ENCODE measurements at regions not wholly inside any gene's neighbourhood (a gene's known extent, or its start where the extent isn't known, plus 50 kb on each side); places are given as distances from the start of the nearest gene placed in this dataset.
"Not testable (repeated sequence)": the region's sequence is repeated elsewhere in the genome, so short reads cannot be mapped to it uniquely, and the experiment has no call there.

GRCh38 chr1:118473825-118474224 lies 288.8 kb upstream of the SPAG17 start:
- intact Hi-C loops (cut with DNase I, micrococcal nuclease), result no loop called here
- no peak for ATAC-seq (ENCODE audit: poor library complexity)
- H3K27ac ChIP-seq (ENCODE audit: low read depth in 1 of 2, low read length in 2 of 2), result no peak overlapping the region
- Mint-ChIP-seq H3K36me3 (ENCODE audit: low read depth) (no peaks in the 10 kb centered on the region), H3K27ac (no peak overlapping the region), H3K9me3 (peaks cover 12% of the 10 kb centered on the region), H3K4me1 (ENCODE audit: low read depth) (no peaks in the 10 kb centered on the region), H3K27me3 (no peaks in the 10 kb centered on the region), H3K4me3 (no peak overlapping the region)
- POLR2A ChIA-PET, result no interaction called here
- H3K27me3 ChIP-seq (ENCODE audit: control insufficient read depth in 1 of 2, insufficient read depth in 2 of 2, low read length in 2 of 2), result no peaks in the 10 kb centered on the region
- H3K4me1 ChIP-seq (ENCODE audit: insufficient read depth, low read length), result no peaks in the 10 kb centered on the region
- no peak for DNase-seq
- H3K4me3 ChIP-seq (ENCODE audit: low read length), result no peak overlapping the region
- TF ChIP-seq, protein P1, sequence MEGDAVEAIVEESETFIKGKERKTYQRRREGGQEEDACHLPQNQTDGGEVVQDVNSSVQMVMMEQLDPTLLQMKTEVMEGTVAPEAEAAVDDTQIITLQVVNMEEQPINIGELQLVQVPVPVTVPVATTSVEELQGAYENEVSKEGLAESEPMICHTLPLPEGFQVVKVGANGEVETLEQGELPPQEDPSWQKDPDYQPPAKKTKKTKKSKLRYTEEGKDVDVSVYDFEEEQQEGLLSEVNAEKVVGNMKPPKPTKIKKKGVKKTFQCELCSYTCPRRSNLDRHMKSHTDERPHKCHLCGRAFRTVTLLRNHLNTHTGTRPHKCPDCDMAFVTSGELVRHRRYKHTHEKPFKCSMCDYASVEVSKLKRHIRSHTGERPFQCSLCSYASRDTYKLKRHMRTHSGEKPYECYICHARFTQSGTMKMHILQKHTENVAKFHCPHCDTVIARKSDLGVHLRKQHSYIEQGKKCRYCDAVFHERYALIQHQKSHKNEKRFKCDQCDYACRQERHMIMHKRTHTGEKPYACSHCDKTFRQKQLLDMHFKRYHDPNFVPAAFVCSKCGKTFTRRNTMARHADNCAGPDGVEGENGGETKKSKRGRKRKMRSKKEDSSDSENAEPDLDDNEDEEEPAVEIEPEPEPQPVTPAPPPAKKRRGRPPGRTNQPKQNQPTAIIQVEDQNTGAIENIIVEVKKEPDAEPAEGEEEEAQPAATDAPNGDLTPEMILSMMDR (IDR thresholded peaks at IDR 0.05), result no peak
- H3K36me3 ChIP-seq (ENCODE audit: insufficient read depth, low read length), result no peaks in the 10 kb centered on the region
- H3K9me3 ChIP-seq (ENCODE audit: control insufficient read depth in 1 of 2, insufficient read depth in 1 of 2, low read length in 2 of 2), result peaks cover 0 to 5% of the 10 kb centered on the region in 2 experiments
- CTCF ChIA-PET, result no interaction called here

- H3K27ac ChIP-seq (ENCODE audit: low read depth in 1 of 2, low read length in 2 of 2); H3K27me3 Mint-ChIP-seq; H3K27me3 ChIP-seq (ENCODE audit: control insufficient read depth in 1 of 2, insufficient read depth in 2 of 2, low read length in 2 of 2); ATAC-seq (ENCODE audit: poor library complexity); H3K4me1 Mint-ChIP-seq (ENCODE audit: low read depth); intact Hi-C loops (cut with DNase I, micrococcal nuclease); CTCF ChIA-PET; DNase-seq; POLR2A ChIA-PET; H3K9me3 Mint-ChIP-seq; H3K4me1 ChIP-seq (ENCODE audit: insufficient read depth, low read length); H3K4me3 Mint-ChIP-seq; H3K36me3 ChIP-seq (ENCODE audit: insufficient read depth, low read length); H3K27ac Mint-ChIP-seq; H3K36me3 Mint-ChIP-seq (ENCODE audit: low read depth); H3K4me3 ChIP-seq (ENCODE audit: low read length): not testable (repeated sequence)
- H3K9me3 ChIP-seq (ENCODE audit: control insufficient read depth in 1 of 2, insufficient read depth in 1 of 2, low read length in 2 of 2), result peaks cover 4 to 19% of the 10 kb centered on the region in 2 experiments
Observed at GRCh38 chr1:118464460-118464859, 279.4 kb upstream of the SPAG17 start.

- Mint-ChIP-seq H3K9me3 (peaks cover 12% of the 10 kb centered on the region), H3K4me3 (no peak overlapping the region)
- intact Hi-C loops (cut with DNase I, micrococcal nuclease), result no loop called here
Observed at GRCh38 chr1:118461154-118461553, 276.1 kb upstream of the SPAG17 start.

GRCh38 chr1:118459871-118460270 lies 274.8 kb upstream of the SPAG17 start:
- H3K27me3 Mint-ChIP-seq, result no peaks in the 10 kb centered on the region
- no peak overlapping the region for H3K27ac ChIP-seq (ENCODE audit: low read depth in 1 of 2, low read length in 2 of 2)
- no peak overlapping the region for H3K4me3 Mint-ChIP-seq
- intact Hi-C loops (cut with DNase I, micrococcal nuclease), result no loop called here
- no peaks in the 10 kb centered on the region for H3K36me3 ChIP-seq (ENCODE audit: insufficient read depth, low read length)
- no peak overlapping the region for H3K4me3 ChIP-seq (ENCODE audit: low read length)
- TF ChIP-seq, protein P1 (IDR thresholded peaks at IDR 0.05), result no peak
- H3K27ac Mint-ChIP-seq, result no peak overlapping the region
- no peaks in the 10 kb centered on the region for H3K36me3 Mint-ChIP-seq (ENCODE audit: low read depth)
- POLR2A ChIA-PET, result no interaction called here
- ATAC-seq (ENCODE audit: poor library complexity) (no peak), DNase-seq (no peak)
- H3K9me3 Mint-ChIP-seq, result peaks cover 20% of the 10 kb centered on the region
- CTCF ChIA-PET, result no interaction called here
- peaks cover 0 to 23% of the 10 kb centered on the region in 2 experiments for H3K9me3 ChIP-seq (ENCODE audit: control insufficient read depth in 1 of 2, insufficient read depth in 1 of 2, low read length in 2 of 2)
- H3K27me3 ChIP-seq (ENCODE audit: control insufficient read depth in 1 of 2, insufficient read depth in 2 of 2, low read length in 2 of 2), result no peaks in the 10 kb centered on the region
- no peaks in the 10 kb centered on the region for H3K4me1 ChIP-seq (ENCODE audit: insufficient read depth, low read length)
- no peaks in the 10 kb centered on the region for H3K4me1 Mint-ChIP-seq (ENCODE audit: low read depth)

More at GRCh38 chr1:118461154-118461553, 276.1 kb upstream of the SPAG17 start:
- CTCF ChIA-PET, result no interaction called here
- Mint-ChIP-seq H3K27me3 (no peaks in the 10 kb centered on the region), H3K4me1 (ENCODE audit: low read depth) (no peaks in the 10 kb centered on the region), H3K27ac (no peak overlapping the region), H3K36me3 (ENCODE audit: low read depth) (no peaks in the 10 kb centered on the region)
- TF ChIP-seq, protein P1 (IDR thresholded peaks at IDR 0.05), result no peak
- no peaks in the 10 kb centered on the region for H3K27me3 ChIP-seq (ENCODE audit: control insufficient read depth in 1 of 2, insufficient read depth in 2 of 2, low read length in 2 of 2)
- H3K36me3 ChIP-seq (ENCODE audit: insufficient read depth, low read length), result no peaks in the 10 kb centered on the region
- H3K27ac ChIP-seq (ENCODE audit: low read depth in 1 of 2, low read length in 2 of 2), result no peak overlapping the region
- no peak overlapping the region for H3K4me3 ChIP-seq (ENCODE audit: low read length)
- no peaks in the 10 kb centered on the region for H3K4me1 ChIP-seq (ENCODE audit: insufficient read depth, low read length)
- peaks cover 4 to 19% of the 10 kb centered on the region in 2 experiments for H3K9me3 ChIP-seq (ENCODE audit: control insufficient read depth in 1 of 2, insufficient read depth in 1 of 2, low read length in 2 of 2)
- DNase-seq (no peak), ATAC-seq (ENCODE audit: poor library complexity) (no peak)
- POLR2A ChIA-PET, result no interaction called here

- POLR2A ChIA-PET; intact Hi-C loops (cut with DNase I, micrococcal nuclease): not testable (repeated sequence)
Observed at GRCh38 chr1:118453856-118454255, 268.8 kb upstream of the SPAG17 start.

More at GRCh38 chr1:118453856-118454255, 268.8 kb upstream of the SPAG17 start:
- H3K27ac ChIP-seq (ENCODE audit: low read depth in 1 of 2, low read length in 2 of 2); H3K4me3 Mint-ChIP-seq; H3K4me3 ChIP-seq (ENCODE audit: low read length); H3K27me3 ChIP-seq (ENCODE audit: control insufficient read depth in 1 of 2, insufficient read depth in 2 of 2, low read length in 2 of 2); H3K27ac Mint-ChIP-seq; H3K36me3 Mint-ChIP-seq (ENCODE audit: low read depth); H3K9me3 ChIP-seq (ENCODE audit: control insufficient read depth in 1 of 2, insufficient read depth in 1 of 2, low read length in 2 of 2); H3K36me3 ChIP-seq (ENCODE audit: insufficient read depth, low read length); ATAC-seq (ENCODE audit: poor library complexity); CTCF ChIA-PET; H3K27me3 Mint-ChIP-seq; H3K4me1 Mint-ChIP-seq (ENCODE audit: low read depth); H3K4me1 ChIP-seq (ENCODE audit: insufficient read depth, low read length); DNase-seq: not testable (repeated sequence)
- peaks cover 23% of the 10 kb centered on the region for H3K9me3 Mint-ChIP-seq
